SK-N-SH treated with all-trans-retinoic acid at 6 μM for 48 hours (cell line): ENCODE measurements at regions not wholly inside any gene's neighbourhood (a gene's known extent, or its start where the extent isn't known, plus 50 kb on each side); places are given as distances from the start of the nearest gene placed in this dataset.

ENCODE experiments used
- ATAC-seq: fragments of 200-7000 bp; cut with Tn5 transposase; 3 replicates; pipeline ENCODE4 v1.9.1; 2020; ENCODE audit warnings: mild to moderate bottlenecking, moderate library complexity
- BACH2 ChIP-seq: fragments of 250-450 bp; sonication (Bioruptor Pico); IDR thresholded peaks from 2 replicates; pipeline ENCODE4 v1.9.0; 2021; ENCODE audit warnings: mild to moderate bottlenecking, borderline replicate concordance
- CSDC2 ChIP-seq: fragments of 250-450 bp; sonication (Bioruptor Pico); IDR thresholded peaks from 2 replicates; pipeline ENCODE4 v1.5.0; 2020; ENCODE audit warnings: mild to moderate bottlenecking, moderate library complexity
- GLIS3 ChIP-seq: fragments of 250-450 bp; sonication (Bioruptor Pico); IDR thresholded peaks from 2 replicates; pipeline ENCODE4 v1.5.0; 2020; ENCODE audit warnings: mild to moderate bottlenecking, moderate library complexity
- ISL1 ChIP-seq: fragments of 250-450 bp; sonication (Bioruptor Pico); IDR thresholded peaks from 2 replicates; pipeline ENCODE4 v2.1.2; 2022; ENCODE audit warnings: mild to moderate bottlenecking, moderate library complexity
- OSR1 ChIP-seq: fragments of 250-450 bp; sonication (Bioruptor Pico); IDR thresholded peaks from 2 replicates; pipeline ENCODE4 v1.8.0; 2022; ENCODE audit warnings: moderate library complexity, mild to moderate bottlenecking, inconsistent platforms
- PPARA ChIP-seq: fragments of 250-450 bp; sonication (Bioruptor Pico); IDR thresholded peaks from 2 replicates; pipeline ENCODE4 v1.5.0; 2020; ENCODE audit warnings: mild to moderate bottlenecking, borderline replicate concordance
- RARB ChIP-seq: fragments of 250-450 bp; sonication (Bioruptor Pico); IDR thresholded peaks from 2 replicates; pipeline ENCODE4 v1.8.0; 2021; ENCODE audit warnings: mild to moderate bottlenecking, moderate library complexity
- SNAI2 ChIP-seq: fragments of 250-450 bp; sonication (Bioruptor Pico); IDR thresholded peaks from 2 replicates; pipeline ENCODE4 v1.5.0; 2020; ENCODE audit warnings: mild to moderate bottlenecking, moderate library complexity
- TCF4 ChIP-seq: fragments of 250-450 bp; sonication (Bioruptor Pico); IDR thresholded peaks from 2 replicates; pipeline ENCODE4 v1.8.0; 2021; ENCODE audit warnings: mild to moderate bottlenecking, moderate library complexity, borderline replicate concordance
- ZC3H10 ChIP-seq: fragments of 250-450 bp; sonication (Bioruptor Pico); IDR thresholded peaks from 2 replicates; pipeline ENCODE4 v1.5.1; 2021; ENCODE audit warnings: mild to moderate bottlenecking, moderate library complexity
- ZFP3 ChIP-seq: fragments of 250-450 bp; sonication (Bioruptor Pico); IDR thresholded peaks from 2 replicates; pipeline ENCODE4 v1.5.0; 2020; ENCODE audit warnings: mild to moderate bottlenecking, moderate library complexity
- ZFP30 ChIP-seq: fragments of 450-650 bp; formaldehyde crosslinking; IDR thresholded peaks from 2 replicates; pipeline ENCODE4 v1.5.0; 2022; ENCODE audit warnings: mild to moderate bottlenecking, moderate library complexity
- ZNF565 ChIP-seq: fragments of 450-650 bp; formaldehyde crosslinking; conservative IDR thresholded peaks from 2 replicates; pipeline ENCODE4 v1.5.0; 2020; ENCODE audit warnings: low read depth, mild to moderate bottlenecking, moderate library complexity
- ZNF70 ChIP-seq: fragments of 450-650 bp; formaldehyde crosslinking; IDR thresholded peaks from 2 replicates; pipeline ENCODE4 v1.5.0; 2020; ENCODE audit warnings: mild to moderate bottlenecking, moderate library complexity
- ZNF8 ChIP-seq: fragments of 450-650 bp; formaldehyde crosslinking; IDR thresholded peaks from 2 replicates; pipeline ENCODE4 v1.5.0; 2020; ENCODE audit warnings: mild to moderate bottlenecking, moderate library complexity
- TF ChIP-seq, protein P1 (sequence below): fragments of 250-450 bp; sonication (Bioruptor Pico); IDR thresholded peaks from 2 replicates; pipeline ENCODE4 v1.8.0; 2020; ENCODE audit warnings: mild to moderate bottlenecking, moderate library complexity, borderline replicate concordance
- TF ChIP-seq, protein P2 (sequence below): fragments of 250-450 bp; sonication (Bioruptor Pico); IDR thresholded peaks from 2 replicates; pipeline ENCODE4 v1.5.1; 2021; ENCODE audit warnings: mild to moderate bottlenecking, moderate library complexity
- TF ChIP-seq, protein P3 (sequence below): fragments of 250-450 bp; sonication (Bioruptor Pico); IDR thresholded peaks from 2 replicates; pipeline ENCODE4 v1.5.1; 2020; ENCODE audit warnings: low read depth, mild to moderate bottlenecking, moderate library complexity
- TF ChIP-seq, protein P4 (sequence below): fragments of 250-450 bp; sonication (Bioruptor Pico); IDR thresholded peaks from 2 replicates; pipeline ENCODE4 v1.5.0; 2020; ENCODE audit warnings: mild to moderate bottlenecking, moderate library complexity

DNA sequence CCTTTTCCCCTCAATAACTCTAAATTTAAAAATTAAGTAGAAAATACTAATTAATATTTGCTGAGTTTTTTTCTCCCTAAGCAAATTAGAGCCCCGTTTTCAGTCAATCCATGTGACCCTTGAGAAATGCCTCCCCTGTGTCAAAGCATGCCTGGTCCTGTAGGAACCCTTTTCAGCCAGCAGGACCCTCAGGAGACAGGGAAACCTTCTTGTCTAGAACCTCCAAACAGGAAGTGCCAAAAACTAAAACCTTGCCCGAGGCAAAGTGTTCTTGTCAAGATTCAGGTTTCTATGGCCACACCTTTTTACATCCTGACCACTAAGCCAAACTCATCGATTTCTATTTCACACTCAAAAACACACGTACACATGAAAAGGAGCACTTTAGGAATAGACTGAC lies 60.1 kb upstream of the NFE2L3 start (continued):
- TF ChIP-seq, protein P1, sequence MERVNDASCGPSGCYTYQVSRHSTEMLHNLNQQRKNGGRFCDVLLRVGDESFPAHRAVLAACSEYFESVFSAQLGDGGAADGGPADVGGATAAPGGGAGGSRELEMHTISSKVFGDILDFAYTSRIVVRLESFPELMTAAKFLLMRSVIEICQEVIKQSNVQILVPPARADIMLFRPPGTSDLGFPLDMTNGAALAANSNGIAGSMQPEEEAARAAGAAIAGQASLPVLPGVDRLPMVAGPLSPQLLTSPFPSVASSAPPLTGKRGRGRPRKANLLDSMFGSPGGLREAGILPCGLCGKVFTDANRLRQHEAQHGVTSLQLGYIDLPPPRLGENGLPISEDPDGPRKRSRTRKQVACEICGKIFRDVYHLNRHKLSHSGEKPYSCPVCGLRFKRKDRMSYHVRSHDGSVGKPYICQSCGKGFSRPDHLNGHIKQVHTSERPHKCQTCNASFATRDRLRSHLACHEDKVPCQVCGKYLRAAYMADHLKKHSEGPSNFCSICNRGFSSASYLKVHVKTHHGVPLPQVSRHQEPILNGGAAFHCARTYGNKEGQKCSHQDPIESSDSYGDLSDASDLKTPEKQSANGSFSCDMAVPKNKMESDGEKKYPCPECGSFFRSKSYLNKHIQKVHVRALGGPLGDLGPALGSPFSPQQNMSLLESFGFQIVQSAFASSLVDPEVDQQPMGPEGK (CRISPR knock-in tag): no peak
- TF ChIP-seq, all 23 proteins: peak for 0

DNA sequence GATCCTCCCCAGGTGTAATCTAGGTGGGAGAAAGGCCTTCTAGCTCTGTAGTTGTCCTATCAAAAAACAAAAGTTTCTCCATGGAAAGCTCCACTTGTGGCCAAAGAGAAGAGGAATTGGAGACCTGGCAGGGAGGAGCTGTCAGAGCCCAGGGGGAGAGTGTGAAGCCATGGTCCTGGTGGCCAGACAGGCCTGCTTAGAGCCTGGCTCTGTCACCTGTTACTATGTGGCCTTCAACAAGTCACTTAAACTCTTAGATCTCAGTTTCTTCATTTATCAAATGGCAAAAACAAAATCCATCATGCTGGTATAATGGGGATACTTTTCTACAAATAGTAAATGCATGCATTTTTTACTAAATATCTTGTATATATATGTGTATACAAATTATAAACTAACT lies 59.0 kb upstream of the NFE2L3 start:
- no peak for TF ChIP-seq ZFP30
- TF ChIP-seq PPARA: no peak
- TF ChIP-seq RARB: no peak
- TF ChIP-seq, protein P2, sequence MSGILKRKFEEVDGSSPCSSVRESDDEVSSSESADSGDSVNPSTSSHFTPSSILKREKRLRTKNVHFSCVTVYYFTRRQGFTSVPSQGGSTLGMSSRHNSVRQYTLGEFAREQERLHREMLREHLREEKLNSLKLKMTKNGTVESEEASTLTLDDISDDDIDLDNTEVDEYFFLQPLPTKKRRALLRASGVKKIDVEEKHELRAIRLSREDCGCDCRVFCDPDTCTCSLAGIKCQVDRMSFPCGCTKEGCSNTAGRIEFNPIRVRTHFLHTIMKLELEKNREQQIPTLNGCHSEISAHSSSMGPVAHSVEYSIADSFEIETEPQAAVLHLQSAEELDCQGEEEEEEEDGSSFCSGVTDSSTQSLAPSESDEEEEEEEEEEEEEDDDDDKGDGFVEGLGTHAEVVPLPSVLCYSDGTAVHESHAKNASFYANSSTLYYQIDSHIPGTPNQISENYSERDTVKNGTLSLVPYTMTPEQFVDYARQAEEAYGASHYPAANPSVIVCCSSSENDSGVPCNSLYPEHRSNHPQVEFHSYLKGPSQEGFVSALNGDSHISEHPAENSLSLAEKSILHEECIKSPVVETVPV: no peak

DNA sequence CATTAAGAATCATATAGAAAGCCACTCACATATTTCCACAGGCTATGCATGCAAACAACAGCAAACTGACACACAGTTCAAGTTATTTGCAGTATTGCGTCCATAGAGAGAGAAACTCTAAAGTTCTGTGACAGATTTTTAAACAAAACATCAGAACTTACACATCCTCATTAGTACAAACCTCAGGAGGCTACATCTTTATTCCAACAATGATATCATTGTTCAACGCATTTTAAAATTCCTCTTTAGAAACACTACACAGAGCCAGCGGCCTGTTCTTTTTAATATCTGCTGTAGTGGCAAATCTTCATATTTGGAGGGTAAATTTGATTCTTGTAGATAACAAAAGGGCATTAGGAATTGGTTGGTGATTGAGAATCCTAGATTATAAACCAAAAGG lies 55.9 kb upstream of the NFE2L3 start:
- TF ChIP-seq, protein P1 (CRISPR knock-in tag): no peak
- ATAC-seq: no peak

More for the DNA sequence above, 59.0 kb upstream of the NFE2L3 start:
- ATAC-seq: no peak

DNA sequence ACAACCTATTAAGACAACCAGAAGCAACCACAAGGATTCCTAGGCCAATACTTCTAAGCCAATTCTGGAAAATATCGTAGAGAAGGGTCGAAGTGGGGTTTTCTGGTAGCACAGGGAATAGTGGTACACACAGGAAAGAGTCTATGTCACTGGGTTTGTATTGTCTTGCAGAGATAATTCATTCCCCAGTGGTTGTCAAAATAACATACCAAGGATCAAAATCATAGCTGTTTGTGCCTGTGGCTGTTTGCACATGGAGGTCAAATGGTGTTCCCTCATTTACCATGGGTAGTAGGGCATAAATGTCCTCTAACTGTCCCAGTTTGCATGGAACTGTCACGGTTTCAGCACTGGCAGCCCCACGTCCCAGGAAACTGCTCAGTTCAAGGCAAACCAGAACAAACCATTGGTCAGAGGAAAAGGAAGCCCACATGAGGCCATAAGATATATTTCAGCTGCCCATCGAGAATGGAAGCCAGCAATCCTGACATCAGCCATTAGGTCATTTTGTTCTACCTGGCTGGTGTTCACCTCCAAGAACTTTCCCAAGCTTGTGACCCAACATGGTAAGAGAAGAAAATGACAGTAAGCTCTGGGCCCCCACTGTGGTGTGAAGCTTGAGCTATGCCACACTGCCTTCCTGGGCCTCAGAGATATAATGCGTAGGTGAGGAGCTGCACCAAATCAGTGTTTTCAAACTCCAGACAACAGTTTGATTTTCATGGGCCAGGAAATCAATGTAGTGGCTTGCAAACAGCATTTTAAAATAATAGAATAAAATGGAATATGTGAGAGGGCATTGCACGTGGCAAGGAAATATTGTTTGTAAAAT lies 53.9 kb upstream of the NFE2L3 start:
- ATAC-seq: no peak

More for the DNA sequence above, 53.9 kb upstream of the NFE2L3 start:
- no peak for TF ChIP-seq ISL1
- TF ChIP-seq ZC3H10: no peak
- TF ChIP-seq CSDC2 (CRISPR knock-in tag): no peak
- TF ChIP-seq PPARA: no peak
- TF ChIP-seq, protein P1 (CRISPR knock-in tag): no peak
- no peak for TF ChIP-seq GLIS3 (CRISPR knock-in tag)
- no peak for TF ChIP-seq ZFP3
- no peak for TF ChIP-seq ZFP30
- TF ChIP-seq BACH2 (CRISPR knock-in tag): no peak
- TF ChIP-seq OSR1 (CRISPR knock-in tag): no peak
- TF ChIP-seq ZNF8: no peak
- TF ChIP-seq RARB: no peak
- TF ChIP-seq TCF4 (CRISPR knock-in tag): no peak
- TF ChIP-seq ZNF565 (CRISPR knock-in tag): no peak
- TF ChIP-seq, protein P3, sequence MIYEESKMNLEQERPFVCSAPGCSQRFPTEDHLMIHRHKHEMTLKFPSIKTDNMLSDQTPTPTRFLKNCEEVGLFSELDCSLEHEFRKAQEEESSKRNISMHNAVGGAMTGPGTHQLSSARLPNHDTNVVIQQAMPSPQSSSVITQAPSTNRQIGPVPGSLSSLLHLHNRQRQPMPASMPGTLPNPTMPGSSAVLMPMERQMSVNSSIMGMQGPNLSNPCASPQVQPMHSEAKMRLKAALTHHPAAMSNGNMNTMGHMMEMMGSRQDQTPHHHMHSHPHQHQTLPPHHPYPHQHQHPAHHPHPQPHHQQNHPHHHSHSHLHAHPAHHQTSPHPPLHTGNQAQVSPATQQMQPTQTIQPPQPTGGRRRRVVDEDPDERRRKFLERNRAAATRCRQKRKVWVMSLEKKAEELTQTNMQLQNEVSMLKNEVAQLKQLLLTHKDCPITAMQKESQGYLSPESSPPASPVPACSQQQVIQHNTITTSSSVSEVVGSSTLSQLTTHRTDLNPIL: no peak
- TF ChIP-seq, protein P4, sequence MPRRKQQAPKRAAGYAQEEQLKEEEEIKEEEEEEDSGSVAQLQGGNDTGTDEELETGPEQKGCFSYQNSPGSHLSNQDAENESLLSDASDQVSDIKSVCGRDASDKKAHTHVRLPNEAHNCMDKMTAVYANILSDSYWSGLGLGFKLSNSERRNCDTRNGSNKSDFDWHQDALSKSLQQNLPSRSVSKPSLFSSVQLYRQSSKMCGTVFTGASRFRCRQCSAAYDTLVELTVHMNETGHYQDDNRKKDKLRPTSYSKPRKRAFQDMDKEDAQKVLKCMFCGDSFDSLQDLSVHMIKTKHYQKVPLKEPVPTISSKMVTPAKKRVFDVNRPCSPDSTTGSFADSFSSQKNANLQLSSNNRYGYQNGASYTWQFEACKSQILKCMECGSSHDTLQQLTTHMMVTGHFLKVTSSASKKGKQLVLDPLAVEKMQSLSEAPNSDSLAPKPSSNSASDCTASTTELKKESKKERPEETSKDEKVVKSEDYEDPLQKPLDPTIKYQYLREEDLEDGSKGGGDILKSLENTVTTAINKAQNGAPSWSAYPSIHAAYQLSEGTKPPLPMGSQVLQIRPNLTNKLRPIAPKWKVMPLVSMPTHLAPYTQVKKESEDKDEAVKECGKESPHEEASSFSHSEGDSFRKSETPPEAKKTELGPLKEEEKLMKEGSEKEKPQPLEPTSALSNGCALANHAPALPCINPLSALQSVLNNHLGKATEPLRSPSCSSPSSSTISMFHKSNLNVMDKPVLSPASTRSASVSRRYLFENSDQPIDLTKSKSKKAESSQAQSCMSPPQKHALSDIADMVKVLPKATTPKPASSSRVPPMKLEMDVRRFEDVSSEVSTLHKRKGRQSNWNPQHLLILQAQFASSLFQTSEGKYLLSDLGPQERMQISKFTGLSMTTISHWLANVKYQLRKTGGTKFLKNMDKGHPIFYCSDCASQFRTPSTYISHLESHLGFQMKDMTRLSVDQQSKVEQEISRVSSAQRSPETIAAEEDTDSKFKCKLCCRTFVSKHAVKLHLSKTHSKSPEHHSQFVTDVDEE (CRISPR knock-in tag): no peak
- no peak for TF ChIP-seq SNAI2 (CRISPR knock-in tag)
- TF ChIP-seq ZNF70 (CRISPR knock-in tag): no peak
- TF ChIP-seq, protein P2: no peak
- TF ChIP-seq, all 23 proteins: peak for 0
